ENCODE measurements at regions not wholly inside any gene's neighbourhood (a gene's known extent, or its start where the extent isn't known, plus 50 kb on each side); places are given as distances from the start of the nearest gene placed in this dataset.
"Not testable (repeated sequence)": the region's sequence is repeated elsewhere in the genome, so short reads cannot be mapped to it uniquely, and the experiment has no call there.

- no peaks in the 10 kb centered on the region for H3K36me3 ChIP-seq (ENCODE audit: control insufficient read depth in 2 of 2, insufficient read depth in 2 of 2, low read length in 1 of 2)
- H3K27ac ChIP-seq (ENCODE audit: low read depth in 2 of 2, low read length in 1 of 2), result no peak overlapping the region
- no peaks in the 10 kb centered on the region for H3K4me1 ChIP-seq (ENCODE audit: control insufficient read depth in 2 of 2, insufficient read depth in 2 of 2, low read length in 1 of 2)
- H3K27me3 ChIP-seq (ENCODE audit: control insufficient read depth in 1 of 2, insufficient read depth in 2 of 2, low read length in 2 of 2), result no peaks in the 10 kb centered on the region
- no peaks in the 10 kb centered on the region for H3K9me3 ChIP-seq (ENCODE audit: control insufficient read depth in 2 of 2, insufficient read depth in 1 of 2, low read depth in 1 of 2, low read length in 1 of 2)
- no peak overlapping the region for H3K4me3 ChIP-seq (ENCODE audit: low read depth in 1 of 2, low read length in 2 of 2)
- 71 to 83% methylated on average over 1 of the region's 1 CpG for WGBS, 2 donors
Measured at GRCh38 chr1:60665311-60665710, 417.1 kb upstream of the NFIA start.

- no peaks in the 10 kb centered on the region for H3K36me3 ChIP-seq (ENCODE audit: control insufficient read depth in 2 of 2, insufficient read depth in 2 of 2, low read length in 1 of 2)
- no peak overlapping the region for H3K27ac ChIP-seq (ENCODE audit: low read depth in 2 of 2, low read length in 1 of 2)
- no peak overlapping the region for H3K4me3 ChIP-seq (ENCODE audit: low read depth in 1 of 2, low read length in 2 of 2)
- WGBS, 2 donors, result 72 to 83% methylated on average over 2 of the region's 2 CpGs
- no peaks in the 10 kb centered on the region for H3K27me3 ChIP-seq (ENCODE audit: control insufficient read depth in 1 of 2, insufficient read depth in 2 of 2, low read length in 2 of 2)
- no peaks in the 10 kb centered on the region for H3K4me1 ChIP-seq (ENCODE audit: control insufficient read depth in 2 of 2, insufficient read depth in 2 of 2, low read length in 1 of 2)
- H3K9me3 ChIP-seq (ENCODE audit: control insufficient read depth in 2 of 2, insufficient read depth in 1 of 2, low read depth in 1 of 2, low read length in 1 of 2), result no peaks in the 10 kb centered on the region
Measured at GRCh38 chr1:60664086-60664625, 418.2 kb upstream of the NFIA start.

GRCh38 chr1:60662486-60663044 lies 419.8 kb upstream of the NFIA start:
- 57 to 61% methylated on average over 3 of the region's 3 CpGs for WGBS, 2 donors
- Histone ChIP-seq H3K36me3 (ENCODE audit: control insufficient read depth in 2 of 2, insufficient read depth in 2 of 2, low read length in 1 of 2) (no peaks in the 10 kb centered on the region), H3K27ac (ENCODE audit: low read depth in 2 of 2, low read length in 1 of 2) (no peak overlapping the region), H3K9me3 (ENCODE audit: control insufficient read depth in 2 of 2, insufficient read depth in 1 of 2, low read depth in 1 of 2, low read length in 1 of 2) (no peaks in the 10 kb centered on the region), H3K4me3 (ENCODE audit: low read depth in 1 of 2, low read length in 2 of 2) (no peak overlapping the region), H3K27me3 (ENCODE audit: control insufficient read depth in 1 of 2, insufficient read depth in 2 of 2, low read length in 2 of 2) (no peaks in the 10 kb centered on the region), H3K4me1 (ENCODE audit: control insufficient read depth in 2 of 2, insufficient read depth in 2 of 2, low read length in 1 of 2) (no peaks in the 10 kb centered on the region)

GRCh38 chr1:60657926-60658325 lies 424.4 kb upstream of the NFIA start:
- no peaks in the 10 kb centered on the region for H3K4me1 ChIP-seq (ENCODE audit: control insufficient read depth in 2 of 2, insufficient read depth in 2 of 2, low read length in 1 of 2)
- H3K27ac ChIP-seq (ENCODE audit: low read depth in 2 of 2, low read length in 1 of 2), result no peak overlapping the region
- WGBS, 2 donors, result 59 to 75% methylated on average over 4 of the region's 4 CpGs
- no peaks in the 10 kb centered on the region for H3K36me3 ChIP-seq (ENCODE audit: control insufficient read depth in 2 of 2, insufficient read depth in 2 of 2, low read length in 1 of 2)
- no peaks in the 10 kb centered on the region for H3K27me3 ChIP-seq (ENCODE audit: control insufficient read depth in 1 of 2, insufficient read depth in 2 of 2, low read length in 2 of 2)
- H3K9me3 ChIP-seq (ENCODE audit: control insufficient read depth in 2 of 2, insufficient read depth in 1 of 2, low read depth in 1 of 2, low read length in 1 of 2), result no peaks in the 10 kb centered on the region
- H3K4me3 ChIP-seq (ENCODE audit: low read depth in 1 of 2, low read length in 2 of 2), result no peak overlapping the region

- no peaks in the 10 kb centered on the region for H3K4me1 ChIP-seq (ENCODE audit: control insufficient read depth in 2 of 2, insufficient read depth in 2 of 2, low read length in 1 of 2)
- no peaks in the 10 kb centered on the region for H3K36me3 ChIP-seq (ENCODE audit: control insufficient read depth in 2 of 2, insufficient read depth in 2 of 2, low read length in 1 of 2)
- H3K9me3 ChIP-seq (ENCODE audit: control insufficient read depth in 2 of 2, insufficient read depth in 1 of 2, low read depth in 1 of 2, low read length in 1 of 2), result no peaks in the 10 kb centered on the region
- no peak overlapping the region for H3K4me3 ChIP-seq (ENCODE audit: low read depth in 1 of 2, low read length in 2 of 2)
- H3K27me3 ChIP-seq (ENCODE audit: control insufficient read depth in 1 of 2, insufficient read depth in 2 of 2, low read length in 2 of 2), result no peaks in the 10 kb centered on the region
- 64 to 66% methylated on average over 2 of the region's 2 CpGs for WGBS, 2 donors
- no peak overlapping the region for H3K27ac ChIP-seq (ENCODE audit: low read depth in 2 of 2, low read length in 1 of 2)
Measured at GRCh38 chr1:60655679-60656355, 426.5 kb upstream of the NFIA start.

- H3K4me1 ChIP-seq (ENCODE audit: control insufficient read depth in 2 of 2, insufficient read depth in 2 of 2, low read length in 1 of 2); H3K36me3 ChIP-seq (ENCODE audit: control insufficient read depth in 2 of 2, insufficient read depth in 2 of 2, low read length in 1 of 2); H3K27me3 ChIP-seq (ENCODE audit: control insufficient read depth in 1 of 2, insufficient read depth in 2 of 2, low read length in 2 of 2); H3K27ac ChIP-seq (ENCODE audit: low read depth in 2 of 2, low read length in 1 of 2); H3K9me3 ChIP-seq (ENCODE audit: control insufficient read depth in 2 of 2, insufficient read depth in 1 of 2, low read depth in 1 of 2, low read length in 1 of 2): not testable (repeated sequence)
- 81 to 82% methylated on average over 23 to 32 of the region's 32 CpGs for WGBS, 2 donors
- peak overlapping the region in 1 of 2 donors; percentile 26 for H3K4me3 ChIP-seq (ENCODE audit: low read depth in 1 of 2, low read length in 2 of 2)
Measured at GRCh38 chr1:60640033-60640551, 442.3 kb upstream of the NFIA start.

- Histone ChIP-seq H3K4me3 (ENCODE audit: low read depth in 1 of 2, low read length in 2 of 2) (no peak overlapping the region), H3K27me3 (ENCODE audit: control insufficient read depth in 1 of 2, insufficient read depth in 2 of 2, low read length in 2 of 2) (no peaks in the 10 kb centered on the region), H3K27ac (ENCODE audit: low read depth in 2 of 2, low read length in 1 of 2) (no peak overlapping the region), H3K9me3 (ENCODE audit: control insufficient read depth in 2 of 2, insufficient read depth in 1 of 2, low read depth in 1 of 2, low read length in 1 of 2) (no peaks in the 10 kb centered on the region), H3K36me3 (ENCODE audit: control insufficient read depth in 2 of 2, insufficient read depth in 2 of 2, low read length in 1 of 2) (no peaks in the 10 kb centered on the region), H3K4me1 (ENCODE audit: control insufficient read depth in 2 of 2, insufficient read depth in 2 of 2, low read length in 1 of 2) (no peaks in the 10 kb centered on the region)
Measured at GRCh38 chr1:60639287-60639686, 443.1 kb upstream of the NFIA start.

GRCh38 chr1:60637651-60638050 lies 444.7 kb upstream of the NFIA start:
- no peaks in the 10 kb centered on the region for H3K9me3 ChIP-seq (ENCODE audit: control insufficient read depth in 2 of 2, insufficient read depth in 1 of 2, low read depth in 1 of 2, low read length in 1 of 2)
- 60 to 61% methylated on average over 1 of the region's 1 CpG for WGBS, 2 donors
- H3K4me1 ChIP-seq (ENCODE audit: control insufficient read depth in 2 of 2, insufficient read depth in 2 of 2, low read length in 1 of 2), result no peaks in the 10 kb centered on the region
- H3K4me3 ChIP-seq (ENCODE audit: low read depth in 1 of 2, low read length in 2 of 2), result no peak overlapping the region
- no peaks in the 10 kb centered on the region for H3K27me3 ChIP-seq (ENCODE audit: control insufficient read depth in 1 of 2, insufficient read depth in 2 of 2, low read length in 2 of 2)
- no peak overlapping the region for H3K27ac ChIP-seq (ENCODE audit: low read depth in 2 of 2, low read length in 1 of 2)
- H3K36me3 ChIP-seq (ENCODE audit: control insufficient read depth in 2 of 2, insufficient read depth in 2 of 2, low read length in 1 of 2), result no peaks in the 10 kb centered on the region

GRCh38 chr1:60636946-60637345 lies 445.4 kb upstream of the NFIA start:
- no peak overlapping the region for H3K4me3 ChIP-seq (ENCODE audit: low read depth in 1 of 2, low read length in 2 of 2)
- H3K9me3 ChIP-seq (ENCODE audit: control insufficient read depth in 2 of 2, insufficient read depth in 1 of 2, low read depth in 1 of 2, low read length in 1 of 2), result no peaks in the 10 kb centered on the region
- 74 to 76% methylated on average over 2 of the region's 2 CpGs for WGBS, 2 donors
- H3K36me3 ChIP-seq (ENCODE audit: control insufficient read depth in 2 of 2, insufficient read depth in 2 of 2, low read length in 1 of 2), result no peaks in the 10 kb centered on the region
- H3K4me1 ChIP-seq (ENCODE audit: control insufficient read depth in 2 of 2, insufficient read depth in 2 of 2, low read length in 1 of 2), result no peaks in the 10 kb centered on the region
- no peak overlapping the region for H3K27ac ChIP-seq (ENCODE audit: low read depth in 2 of 2, low read length in 1 of 2)
- no peaks in the 10 kb centered on the region for H3K27me3 ChIP-seq (ENCODE audit: control insufficient read depth in 1 of 2, insufficient read depth in 2 of 2, low read length in 2 of 2)

GRCh38 chr1:60634106-60634505 lies 448.3 kb upstream of the NFIA start:
- WGBS, 2 donors, result 54 to 59% methylated on average over 6 of the region's 6 CpGs
- Histone ChIP-seq H3K36me3 (ENCODE audit: control insufficient read depth in 2 of 2, insufficient read depth in 2 of 2, low read length in 1 of 2) (no peaks in the 10 kb centered on the region), H3K27ac (ENCODE audit: low read depth in 2 of 2, low read length in 1 of 2) (no peak overlapping the region)

More at GRCh38 chr1:60634106-60634505, 448.3 kb upstream of the NFIA start:
- no peaks in the 10 kb centered on the region for H3K27me3 ChIP-seq (ENCODE audit: control insufficient read depth in 1 of 2, insufficient read depth in 2 of 2, low read length in 2 of 2)
- no peaks in the 10 kb centered on the region for H3K9me3 ChIP-seq (ENCODE audit: control insufficient read depth in 2 of 2, insufficient read depth in 1 of 2, low read depth in 1 of 2, low read length in 1 of 2)
- H3K4me3 ChIP-seq (ENCODE audit: low read depth in 1 of 2, low read length in 2 of 2), result no peak overlapping the region
- no peaks in the 10 kb centered on the region for H3K4me1 ChIP-seq (ENCODE audit: control insufficient read depth in 2 of 2, insufficient read depth in 2 of 2, low read length in 1 of 2)
